ENCODE measurements at regions not wholly inside any gene's neighbourhood (a gene's known extent, or its start where the extent isn't known, plus 50 kb on each side); places are given as distances from the start of the nearest gene placed in this dataset.

GRCh38 chr3:35042210-35042991 lies 596.9 kb upstream of the ARPP21 start:
- Mint-ChIP-seq H3K27me3 (no peaks in the 10 kb centered on the region), H3K9me3 (no peaks in the 10 kb centered on the region), H3K4me1 (ENCODE audit: unreplicated experiment) (no peaks in the 10 kb centered on the region), H3K36me3 (no peaks in the 10 kb centered on the region), H3K27ac (no peak overlapping the region), H3K4me3 (no peak overlapping the region)
- no peak for TF ChIP-seq CTCF (conservative IDR thresholded peaks at IDR 0.05)
- no peak for DNase-seq (ENCODE audit: extremely low spot score, unreplicated experiment)

- TF ChIP-seq CTCF (conservative IDR thresholded peaks at IDR 0.05) = no peak
- no peak overlapping the region for H3K4me3 Mint-ChIP-seq
- DNase-seq (ENCODE audit: extremely low spot score, unreplicated experiment) = no peak
- no peaks in the 10 kb centered on the region for H3K4me1 Mint-ChIP-seq (ENCODE audit: unreplicated experiment)
- no peaks in the 10 kb centered on the region for H3K36me3 Mint-ChIP-seq
- H3K9me3 Mint-ChIP-seq = no peaks in the 10 kb centered on the region
- no peaks in the 10 kb centered on the region for H3K27me3 Mint-ChIP-seq
- H3K27ac Mint-ChIP-seq = no peak overlapping the region
These were observed 596.3 kb upstream of the ARPP21 start for GRCh38 chr3:35043040-35043439.

GRCh38 chr3:35044190-35044589 lies 595.1 kb upstream of the ARPP21 start:
- Mint-ChIP-seq H3K4me1 (ENCODE audit: unreplicated experiment) (no peaks in the 10 kb centered on the region), H3K36me3 (no peaks in the 10 kb centered on the region), H3K4me3 (no peak overlapping the region), H3K9me3 (no peaks in the 10 kb centered on the region), H3K27ac (no peak overlapping the region), H3K27me3 (no peaks in the 10 kb centered on the region)
- TF ChIP-seq CTCF (conservative IDR thresholded peaks at IDR 0.05) = no peak
- no peak for DNase-seq (ENCODE audit: extremely low spot score, unreplicated experiment)

- Mint-ChIP-seq H3K27me3 (no peaks in the 10 kb centered on the region), H3K4me1 (ENCODE audit: unreplicated experiment) (no peaks in the 10 kb centered on the region), H3K9me3 (no peaks in the 10 kb centered on the region), H3K36me3 (no peaks in the 10 kb centered on the region), H3K4me3 (no peak overlapping the region), H3K27ac (no peak overlapping the region)
- no peak for TF ChIP-seq CTCF (conservative IDR thresholded peaks at IDR 0.05)
- no peak for DNase-seq (ENCODE audit: extremely low spot score, unreplicated experiment)
These were observed 594.2 kb upstream of the ARPP21 start for GRCh38 chr3:35045118-35045517.

GRCh38 chr3:35064761-35065160 lies 574.6 kb upstream of the ARPP21 start:
- Mint-ChIP-seq H3K27ac (no peak overlapping the region), H3K27me3 (no peaks in the 10 kb centered on the region), H3K36me3 (no peaks in the 10 kb centered on the region), H3K4me3 (no peak overlapping the region), H3K4me1 (ENCODE audit: unreplicated experiment) (no peaks in the 10 kb centered on the region), H3K9me3 (no peaks in the 10 kb centered on the region)
- no peak for TF ChIP-seq CTCF (conservative IDR thresholded peaks at IDR 0.05)
- no peak for DNase-seq (ENCODE audit: extremely low spot score, unreplicated experiment)

All from type B pancreatic cell (in vitro differentiated cells).